Caco-2 (cell line): ENCODE measurements at regions not wholly inside any gene's neighbourhood (a gene's known extent, or its start where the extent isn't known, plus 50 kb on each side); places are given as distances from the start of the nearest gene placed in this dataset.
A peak's percentile ranks its signal among the peaks of the same experiment; 100 is the strongest.

Experiments
- BruUV-seq: library from RNA; stranded (reverse); fragments of 400-500 nt; replicated peaks from 2 replicates; lab custom pipeline; 2021; lab: Mats Ljungman, UMichigan
- CTCF ChIA-PET: fragments of 300-600 bp; sonication (Branson Sonifier 250); formaldehyde crosslinking; loops from one replicate; lab custom pipeline; 2022; ENCODE audit warnings: antibody characterized with exemption; lab: Charles Lee
- POLR2A ChIA-PET: fragments of 300-600 bp; sonication (Branson Sonifier 250); formaldehyde crosslinking; loops from one replicate; lab custom pipeline; 2022; ENCODE audit warnings: antibody characterized with exemption; lab: Charles Lee
- DNase-seq, 2 experiments: peaks; one replicate each; pipeline versions ENCODE4 v3.0.0 to v3.0.0-alpha.2; 2020 to 2022
- H3K27me3 ChIP-seq: replicated peaks from 2 replicates; pipeline ENCODE4 v1.6.0; 2011; ENCODE audit warnings: low read length; ENCODE audit not compliant: control insufficient read depth, insufficient read depth
- H3K36me3 ChIP-seq: 2 replicates; pipeline ENCODE4 v1.5.1; 2011; ENCODE audit warnings: low read length; ENCODE audit not compliant: control insufficient read depth, insufficient read depth
- H3K4me1 ChIP-seq: fragments of 250-450 bp; sonication (Bioruptor Pico); 2 replicates; pipeline ENCODE4 v1.5.1; 2020; ENCODE audit warnings: mild to moderate bottlenecking
- H3K4me3 ChIP-seq: 2 replicates; pipeline ENCODE4 v1.5.1; 2011; ENCODE audit warnings: low read depth, mild to moderate bottlenecking, control low read depth, low read length
- H3K9me3 ChIP-seq: fragments of 250-450 bp; sonication (Bioruptor Pico); 2 replicates; pipeline ENCODE4 v1.5.1; 2020; ENCODE audit warnings: mild to moderate bottlenecking, moderate library complexity
- H3K27ac Mint-ChIP-seq: one replicate; pipeline ENCODE4 v1.8.0; 2022; ENCODE audit warnings: mixed read lengths; ENCODE audit not compliant: unreplicated experiment
- H3K27me3 Mint-ChIP-seq: one replicate; pipeline ENCODE4 v1.8.0; 2022; ENCODE audit warnings: mixed read lengths; ENCODE audit not compliant: insufficient read depth, unreplicated experiment
- H3K36me3 Mint-ChIP-seq: one replicate; pipeline ENCODE4 v1.8.0; 2022; ENCODE audit warnings: mild to moderate bottlenecking, mixed read lengths; ENCODE audit not compliant: insufficient read depth, unreplicated experiment
- H3K4me1 Mint-ChIP-seq: one replicate; pipeline ENCODE4 v1.8.0; 2022; ENCODE audit warnings: low read depth, mixed read lengths; ENCODE audit not compliant: unreplicated experiment
- H3K4me3 Mint-ChIP-seq: one replicate; pipeline ENCODE4 v1.8.0; 2022; ENCODE audit warnings: mild to moderate bottlenecking, moderate library complexity, mixed read lengths; ENCODE audit not compliant: unreplicated experiment
- H3K9me3 Mint-ChIP-seq: one replicate; pipeline ENCODE4 v1.8.0; 2022; ENCODE audit warnings: mixed read lengths; ENCODE audit not compliant: unreplicated experiment
- CTCF ChIP-seq, 2 experiments: fragments of 200-600 bp in 1 of 2; IDR thresholded peaks; 1 replicate in 1 of 2; 2 replicates in 1 of 2; pipeline versions ENCODE4 v1.5.1 to v1.8.0; 2011 to 2022; ENCODE audit warnings: antibody characterized with exemption in 1 of 2, control low read depth in 1 of 2, inconsistent platforms in 1 of 2, low read depth in 1 of 2, low read length in 1 of 2, mild to moderate bottlenecking in 1 of 2, moderate library complexity in 1 of 2; ENCODE audit not compliant: insufficient read depth in 1 of 2, severe bottlenecking in 1 of 2, unreplicated experiment in 1 of 2
- intact Hi-C: fragments of 100-400 bp; cut with micrococcal nuclease; formaldehyde crosslinking; loops from one replicate; pipeline ENCODE4 v1.10.0; 2022; ENCODE audit not compliant: unreplicated experiment

- Mint-ChIP-seq H3K4me3 (no peak overlapping the region), H3K4me1 (peaks cover 44% of the 10 kb centered on the region), H3K9me3 (peaks cover 20% of the 10 kb centered on the region), H3K27me3 (no peaks in the 10 kb centered on the region), H3K36me3 (peaks cover 13% of the 10 kb centered on the region), H3K27ac (peak overlapping the region; percentile 92)
- Histone ChIP-seq H3K4me1 (peaks cover 76% of the 10 kb centered on the region), H3K9me3 (no peaks in the 10 kb centered on the region; the same call in 1 of the 2 replicates), H3K27me3 (no peaks in the 10 kb centered on the region), H3K36me3 (no peaks in the 10 kb centered on the region), H3K4me3 (no peak overlapping the region)
- ChIA-PET POLR2A (no interaction called here), CTCF (no interaction called here)
- intact Hi-C loops: no loop called here
- DNase-seq: no peak
- TF ChIP-seq CTCF (IDR thresholded peaks at IDR 0.05; ENCODE audit: insufficient read depth in 1 of 2, low read depth in 1 of 2, low read length in 1 of 2, severe bottlenecking in 1 of 2, unreplicated experiment in 1 of 2): no peak
- no TSS peak for BruUV-seq
These were observed 430.3 kb downstream of the EFNB2 start for GRCh38 chr13:106105153-106105552.

- Histone ChIP-seq H3K4me1 (peaks cover 76% of the 10 kb centered on the region), H3K4me3 (no peak overlapping the region), H3K36me3 (no peaks in the 10 kb centered on the region), H3K9me3 (no peaks in the 10 kb centered on the region), H3K27me3 (no peaks in the 10 kb centered on the region)
- peak overlapping the region; percentile 92 for H3K27ac Mint-ChIP-seq
- TSS peak; percentile 2 for BruUV-seq
- TF ChIP-seq CTCF (IDR thresholded peaks at IDR 0.05; ENCODE audit: insufficient read depth in 1 of 2, low read depth in 1 of 2, low read length in 1 of 2, severe bottlenecking in 1 of 2, unreplicated experiment in 1 of 2): no peak
- peaks cover 19% of the 10 kb centered on the region for H3K36me3 Mint-ChIP-seq
- CTCF ChIA-PET: no interaction called here
- intact Hi-C loops: loop anchor here (1.0 to 5.0 kb wide), 5 partner anchors 35 to 1018 kb away; no protein-coding TSS in a partner anchor
- H3K9me3 Mint-ChIP-seq: peaks cover 20% of the 10 kb centered on the region
- peak overlapping the region; percentile 52 for H3K4me3 Mint-ChIP-seq
- POLR2A ChIA-PET: no interaction called here
- no peaks in the 10 kb centered on the region for H3K27me3 Mint-ChIP-seq
- peak; percentile 55 to 78 for DNase-seq
- H3K4me1 Mint-ChIP-seq: peaks cover 50% of the 10 kb centered on the region
These were observed 431.1 kb downstream of the EFNB2 start for GRCh38 chr13:106104281-106104901.

GRCh38 chr13:106103779-106104178, 431.7 kb downstream of the EFNB2 start:
- Mint-ChIP-seq H3K27ac (peak overlapping the region; percentile 92), H3K9me3 (peaks cover 20% of the 10 kb centered on the region), H3K27me3 (no peaks in the 10 kb centered on the region), H3K4me3 (peak overlapping the region; percentile 52), H3K36me3 (peaks cover 19% of the 10 kb centered on the region), H3K4me1 (peaks cover 56% of the 10 kb centered on the region)
- intact Hi-C loops: loop anchor here (1.0 to 5.0 kb wide), 5 partner anchors 36 to 1019 kb away; no protein-coding TSS in a partner anchor
- Histone ChIP-seq H3K4me1 (peaks cover 82% of the 10 kb centered on the region), H3K27me3 (no peaks in the 10 kb centered on the region), H3K4me3 (no peak overlapping the region), H3K9me3 (no peaks in the 10 kb centered on the region), H3K36me3 (no peaks in the 10 kb centered on the region)
- CTCF ChIA-PET: no interaction called here
- POLR2A ChIA-PET: no interaction called here
- TF ChIP-seq CTCF (IDR thresholded peaks at IDR 0.05; ENCODE audit: insufficient read depth in 1 of 2, low read depth in 1 of 2, low read length in 1 of 2, severe bottlenecking in 1 of 2, unreplicated experiment in 1 of 2): no peak
- BruUV-seq: no TSS peak
- DNase-seq: peak; percentile 46 to 83
